GF-D8 (cell line): ENCODE measurements at regions not wholly inside any gene's neighbourhood (a gene's known extent, or its start where the extent isn't known, plus 50 kb on each side); places are given as distances from the start of the nearest gene placed in this dataset.

Experiments
- DNase-seq: peaks from one replicate; lab custom pipeline; 2025; lab: John Stamatoyannopoulos, UW

DNA sequence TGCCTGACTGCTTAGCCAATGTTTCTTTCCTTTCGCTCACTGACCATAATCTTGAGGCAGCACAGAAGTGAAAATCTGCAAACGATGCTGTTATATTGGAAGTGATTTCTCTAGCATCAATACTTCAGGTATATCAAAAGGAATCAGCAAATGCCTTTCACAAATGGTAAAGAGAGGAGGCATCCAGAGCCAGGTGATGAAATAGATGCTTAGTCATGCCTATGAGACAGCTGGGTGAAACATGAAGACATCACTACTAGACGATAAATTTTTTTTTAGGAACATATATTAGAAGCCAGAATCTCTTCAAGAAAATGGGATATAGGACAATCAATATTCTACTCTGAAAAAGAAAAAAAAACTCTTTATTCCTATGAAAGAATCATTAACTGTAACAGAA is 249.2 kb upstream of the SLC39A10 start:
- no peak for DNase-seq

- DNase-seq: no peak
These were observed 250.0 kb upstream of the SLC39A10 start for GRCh38 chr2:195406886-195407603.

GRCh38 chr2:195404651-195405050 is 252.4 kb upstream of the SLC39A10 start:
- DNase-seq: no peak

GRCh38 chr2:195396479-195396878 is 260.5 kb upstream of the SLC39A10 start:
- no peak for DNase-seq

- no peak for DNase-seq
These were observed 261.7 kb upstream of the SLC39A10 start for GRCh38 chr2:195395362-195395761.

GRCh38 chr2:195392446-195393336 is 264.3 kb upstream of the SLC39A10 start:
- no peak for DNase-seq

GRCh38 chr2:195390686-195391321 is 266.2 kb upstream of the SLC39A10 start:
- no peak for DNase-seq

- no peak for DNase-seq
These were observed 269.0 kb upstream of the SLC39A10 start for GRCh38 chr2:195388028-195388427.

DNA sequence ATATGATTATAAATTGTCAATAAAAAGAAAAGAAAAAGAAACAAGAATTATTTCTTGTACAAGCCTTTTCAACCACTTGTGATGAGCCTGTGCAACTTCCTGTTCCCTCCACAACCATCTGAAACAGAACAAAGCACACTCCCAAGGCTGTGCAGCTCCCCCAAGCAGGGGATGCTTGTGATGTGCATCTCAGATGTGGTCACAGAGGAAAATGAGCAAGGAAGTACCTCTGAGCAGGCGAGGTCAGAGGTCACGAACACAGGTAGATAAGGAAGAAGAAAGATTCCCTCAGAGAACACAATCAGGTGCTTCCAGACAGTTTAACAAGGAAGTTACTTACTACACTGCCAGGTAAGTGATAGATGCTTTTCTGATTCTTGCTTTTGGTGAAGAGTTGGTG is 274.8 kb upstream of the SLC39A10 start:
- DNase-seq: no peak

DNA sequence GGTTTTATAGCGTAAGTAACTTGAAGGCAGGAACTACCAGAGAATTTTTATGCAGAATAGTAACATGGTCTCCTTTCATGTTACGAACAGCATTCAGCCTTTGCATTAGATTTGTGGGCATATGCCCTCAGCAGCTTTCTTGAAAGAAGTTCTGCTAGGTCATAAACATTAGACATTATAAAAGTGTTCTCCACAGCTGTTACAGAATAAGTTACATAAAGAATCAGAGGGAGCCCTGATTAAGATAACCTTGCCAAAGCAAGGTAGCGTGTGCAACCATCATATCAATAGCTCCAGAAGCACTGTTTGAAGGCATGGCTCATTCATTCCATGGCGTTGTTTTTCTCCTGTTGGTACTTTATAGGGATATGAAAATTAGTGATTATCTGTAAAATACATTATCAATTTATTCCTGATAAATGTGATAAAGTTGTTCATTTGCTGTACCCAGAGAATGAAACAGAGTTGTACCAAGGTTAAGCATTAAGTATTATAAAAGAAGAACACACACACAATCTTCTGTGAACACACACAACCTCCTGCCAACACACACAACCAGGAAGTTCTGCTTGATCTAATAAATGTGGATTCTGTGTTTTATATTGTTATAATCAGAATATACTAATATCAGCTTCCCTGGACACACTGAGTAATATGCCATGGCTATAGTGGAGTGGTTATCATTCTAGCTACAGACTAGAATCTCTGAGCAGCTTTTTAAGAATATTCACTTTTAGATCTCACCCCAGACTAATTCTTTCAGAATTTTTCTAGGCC is 286.7 kb upstream of the SLC39A10 start:
- DNase-seq: no peak

GRCh38 chr2:195369218-195369587 is 287.8 kb upstream of the SLC39A10 start:
- DNase-seq: no peak

DNA sequence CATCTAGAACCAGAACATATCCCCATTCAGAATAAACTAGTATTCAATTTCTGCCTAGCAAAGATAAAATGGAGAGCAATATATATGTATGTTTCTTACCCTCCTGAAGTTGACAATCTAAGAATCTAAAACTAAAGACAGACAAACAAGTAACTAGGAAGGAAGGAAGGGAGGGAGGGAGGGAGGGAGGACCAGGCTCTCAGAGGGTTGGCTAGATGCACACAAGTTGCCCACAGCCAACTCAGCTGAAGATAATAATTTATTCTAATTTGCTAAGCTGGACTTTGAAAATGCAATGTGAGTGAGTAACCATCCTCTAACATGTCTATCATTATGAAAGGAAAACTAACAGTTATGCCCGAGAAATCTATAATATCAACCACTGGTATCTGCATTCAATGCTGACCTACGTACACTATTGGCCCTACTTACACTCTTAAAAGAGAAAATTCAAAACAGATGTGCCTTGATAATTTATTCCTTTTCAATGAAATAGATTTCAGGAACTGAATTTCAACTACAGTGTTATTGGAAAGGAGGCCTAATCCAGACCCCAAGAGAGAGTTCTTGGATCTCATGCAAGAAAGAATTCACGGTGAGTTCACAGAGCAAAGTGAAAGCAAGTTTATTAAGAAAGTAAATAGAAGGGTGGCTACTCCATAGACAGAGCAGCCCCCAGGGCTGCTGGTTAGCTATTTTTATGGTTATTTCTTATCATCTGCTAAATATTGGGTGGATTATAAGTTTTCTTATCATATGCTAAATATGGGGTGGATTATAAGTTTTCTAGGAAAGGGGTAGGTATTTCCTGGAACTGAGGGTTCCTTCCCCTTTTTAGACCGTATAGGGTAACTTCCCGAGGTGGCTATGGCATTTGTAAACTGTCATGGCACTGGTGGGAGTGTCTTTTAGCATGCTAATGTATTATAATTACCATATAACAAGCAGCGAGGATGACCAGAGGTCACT is 288.5 kb upstream of the SLC39A10 start:
- peak; percentile 69 for DNase-seq

- no peak for DNase-seq
These were observed 289.2 kb upstream of the SLC39A10 start for GRCh38 chr2:195367809-195368208.

GRCh38 chr2:195364015-195364965 is 292.7 kb upstream of the SLC39A10 start:
- DNase-seq: no peak

DNA sequence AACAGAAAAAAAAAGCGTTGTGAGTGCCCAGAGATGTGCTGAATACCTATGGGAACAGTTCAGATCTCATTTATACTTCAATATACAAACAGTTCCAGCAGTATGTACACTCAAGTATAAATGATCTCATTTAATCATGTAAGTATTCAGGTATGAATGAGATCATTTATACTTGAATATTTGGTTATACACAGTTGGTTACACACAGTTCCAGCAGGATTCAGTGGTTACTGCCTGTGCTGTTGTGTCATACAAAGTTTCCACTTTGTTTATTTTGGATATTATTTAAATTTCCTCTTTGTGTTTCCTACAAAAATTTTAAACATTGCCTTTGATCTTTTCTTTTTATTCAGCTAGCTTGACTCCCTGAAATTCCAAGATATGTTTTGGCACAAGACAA is 293.5 kb upstream of the SLC39A10 start:
- DNase-seq: no peak

DNA sequence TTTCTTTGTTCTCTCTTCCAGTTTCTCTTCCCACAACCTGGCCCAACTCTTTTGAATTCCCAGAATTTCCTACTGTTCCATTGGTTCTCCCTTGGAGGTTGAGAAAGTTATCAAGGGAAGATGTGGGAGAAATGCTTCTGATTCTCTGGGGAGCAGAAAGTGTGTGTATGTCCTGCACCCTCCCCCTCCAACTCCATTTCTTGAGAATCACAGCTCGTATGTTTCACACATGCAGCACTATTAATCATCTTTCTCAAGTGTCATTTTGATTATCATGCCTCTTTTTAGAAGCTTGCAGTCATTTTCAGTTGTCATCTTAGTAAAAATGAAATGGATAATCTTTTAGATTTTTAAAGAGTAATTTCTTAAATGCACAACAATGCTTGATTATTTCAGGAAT is 296.8 kb upstream of the SLC39A10 start:
- DNase-seq: no peak

- no peak for DNase-seq
These were observed 297.8 kb upstream of the SLC39A10 start for GRCh38 chr2:195359043-195359735.

DNA sequence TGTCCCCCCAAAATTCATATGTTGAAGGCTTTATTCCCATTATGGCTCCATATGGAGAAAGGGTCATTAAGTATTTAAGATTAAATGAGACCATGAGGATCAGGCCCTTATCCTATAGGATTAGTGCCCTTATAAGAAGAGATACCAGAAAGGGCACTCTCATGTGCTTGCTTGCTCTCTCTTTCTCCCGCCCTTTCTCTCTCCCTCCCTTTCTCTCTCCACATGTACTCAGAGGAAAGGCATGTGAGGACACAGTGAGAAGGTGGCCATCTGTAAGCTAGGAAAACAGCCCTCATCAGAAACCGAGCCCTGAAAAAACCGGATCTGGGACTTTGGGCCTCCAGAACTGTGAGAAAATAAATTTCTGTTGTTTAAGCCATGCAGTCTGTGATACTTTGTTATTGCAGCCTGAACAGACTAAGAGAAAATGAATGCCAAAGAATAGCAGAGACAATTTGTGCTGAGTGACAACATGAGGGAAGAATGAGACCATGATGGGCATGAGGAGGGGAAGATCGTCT is 300.0 kb upstream of the SLC39A10 start:
- DNase-seq: no peak

DNA sequence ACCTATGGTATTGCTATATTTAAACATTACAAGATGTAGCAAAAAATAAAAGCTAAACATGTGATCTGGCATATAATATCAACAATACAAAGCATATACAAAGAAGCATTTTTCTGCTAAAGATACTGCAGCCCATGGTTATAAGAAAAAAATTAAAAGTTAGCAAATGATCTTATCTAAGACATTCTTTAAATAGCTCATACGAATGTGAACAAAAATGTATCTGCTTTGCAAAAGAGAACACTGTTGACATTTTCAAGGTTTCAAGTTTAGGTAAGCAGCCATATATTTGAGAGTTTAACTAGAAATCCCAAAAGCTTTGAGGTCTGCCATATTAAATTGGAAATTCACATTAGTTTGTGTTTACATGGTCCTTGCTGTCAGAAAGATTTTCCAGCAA is 301.0 kb upstream of the SLC39A10 start:
- no peak for DNase-seq
